A673 (cell line): ENCODE measurements at regions not wholly inside any gene's neighbourhood (a gene's known extent, or its start where the extent isn't known, plus 50 kb on each side); places are given as distances from the start of the nearest gene placed in this dataset.

Experiments
- BruUV-seq: library from RNA; stranded (reverse); fragments of 400-500 nt; replicated peaks from 2 replicates; lab custom pipeline; 2021; lab: Mats Ljungman, UMichigan
- CTCF ChIA-PET: fragments of 300-600 bp; sonication (Branson Sonifier 250); formaldehyde crosslinking; loops from one replicate; lab custom pipeline; 2022; ENCODE audit warnings: antibody characterized with exemption; lab: Charles Lee
- POLR2A ChIA-PET: fragments of 300-600 bp; sonication (Branson Sonifier 250); formaldehyde crosslinking; loops from one replicate; lab custom pipeline; 2022; ENCODE audit warnings: antibody characterized with exemption; ENCODE audit not compliant: low non-redundant PET; lab: Charles Lee
- DNase-seq: peaks from one replicate; pipeline ENCODE4 v3.0.0-alpha.2; 2015; ENCODE audit warnings: low spot score
- H3K27ac ChIP-seq: fragments of 200-600 bp; sonication (generic); 2 replicates; pipeline ENCODE4 v1.5.1; 2016; ENCODE audit warnings: mixed run types, low read depth, mild to moderate bottlenecking, mixed read lengths, antibody characterized with exemption, low read length; ENCODE audit not compliant: poor library complexity, severe bottlenecking
- H3K27me3 ChIP-seq: fragments of 200-600 bp; sonication (generic); replicated peaks from 2 replicates; pipeline ENCODE4 v1.6.1; 2017; ENCODE audit warnings: mixed run types, low read depth, mild to moderate bottlenecking, mixed read lengths, antibody characterized with exemption, low read length; ENCODE audit not compliant: insufficient read depth, poor library complexity
- H3K36me3 ChIP-seq: fragments of 200-600 bp; sonication (generic); 2 replicates; pipeline ENCODE4 v1.6.1; 2016; ENCODE audit warnings: mixed run types, mild to moderate bottlenecking, mixed read lengths, antibody characterized with exemption, low read length; ENCODE audit not compliant: insufficient read depth, poor library complexity, severe bottlenecking
- H3K4me1 ChIP-seq: fragments of 200-600 bp; sonication (generic); 2 replicates; pipeline ENCODE4 v1.6.1; 2017; ENCODE audit warnings: mixed run types, mild to moderate bottlenecking, mixed read lengths, antibody characterized with exemption, low read length; ENCODE audit not compliant: insufficient read depth, poor library complexity, severe bottlenecking
- H3K4me3 ChIP-seq: fragments of 200-600 bp; sonication (generic); 2 replicates; pipeline ENCODE4 v1.5.1; 2016; ENCODE audit warnings: low read depth, mixed run types, mild to moderate bottlenecking, mixed read lengths, low read length; ENCODE audit not compliant: poor library complexity, severe bottlenecking
- H3K9me3 ChIP-seq: fragments of 200-600 bp; sonication (generic); 2 replicates; pipeline ENCODE4 v1.6.1; 2016; ENCODE audit warnings: mixed run types, low read depth, mild to moderate bottlenecking, mixed read lengths, antibody characterized with exemption, low read length; ENCODE audit not compliant: poor library complexity, severe bottlenecking
- EZH2 ChIP-seq: fragments of 200-600 bp; sonication (generic); IDR thresholded peaks from 2 replicates; pipeline ENCODE4 v1.6.1; 2017; ENCODE audit warnings: borderline replicate concordance, low read depth, mild to moderate bottlenecking, mixed read lengths, antibody characterized with exemption, low read length; ENCODE audit not compliant: poor library complexity, severe bottlenecking
- intact Hi-C: fragments of 100-400 bp; cut with micrococcal nuclease; formaldehyde crosslinking; loops from one replicate; pipeline ENCODE4 v1.10.0; 2022; ENCODE audit not compliant: unreplicated experiment
- TF ChIP-seq, protein P1 (sequence below): fragments of 300-800, 200-600 bp; sonication (generic); conservative IDR thresholded peaks from 2 replicates; pipeline ENCODE4 v1.5.1; 2017; ENCODE audit warnings: low read depth, mild to moderate bottlenecking, antibody characterized with exemption, low read length, moderate library complexity, mixed read lengths

DNA sequence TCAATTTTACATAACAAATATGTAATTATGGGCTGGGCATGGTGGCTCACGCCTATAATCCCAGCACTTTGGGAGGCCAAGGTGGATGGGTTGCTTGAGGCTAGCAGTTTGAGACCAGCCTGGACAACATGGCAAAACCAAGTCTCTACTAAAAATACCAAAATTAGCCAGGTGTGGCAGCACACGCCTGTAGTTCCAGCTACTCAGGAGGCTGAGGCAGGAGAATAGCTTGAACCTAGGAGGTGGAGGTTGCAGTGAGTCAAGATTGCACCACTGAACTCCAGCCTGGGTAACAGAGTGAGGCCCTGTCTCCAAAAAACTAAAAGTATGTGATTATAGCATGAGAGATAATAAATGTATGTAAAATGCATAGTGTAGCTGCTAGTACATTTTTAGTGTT, 229.0 kb downstream of the PPARGC1A start:
- CTCF ChIA-PET, result no interaction called here
- no TSS peak for BruUV-seq

DNA sequence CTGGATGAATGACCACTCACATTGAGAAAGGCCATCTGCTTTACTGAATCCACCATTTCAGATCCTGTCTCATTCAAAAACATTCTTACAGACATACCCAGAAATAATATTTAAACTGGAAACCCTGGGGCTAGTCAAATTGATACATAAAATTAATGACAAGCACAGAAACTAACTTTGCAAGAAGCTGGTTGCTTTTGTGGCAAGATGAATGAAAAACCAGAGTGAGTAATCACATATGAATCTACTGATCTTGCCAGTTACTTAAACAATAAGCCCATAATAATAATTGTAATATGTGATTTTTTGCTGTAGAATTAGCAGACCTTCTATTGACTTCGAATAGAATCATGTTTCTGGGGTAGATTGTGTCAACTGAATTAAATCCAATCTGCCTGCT, 235.1 kb downstream of the PPARGC1A start:
- Histone ChIP-seq H3K36me3 (no peaks in the 10 kb centered on the region), H3K4me1 (no peaks in the 10 kb centered on the region), H3K27ac (no peak overlapping the region), H3K9me3 (no peaks in the 10 kb centered on the region), H3K27me3 (no peaks in the 10 kb centered on the region), H3K4me3 (no peak overlapping the region)
- ChIA-PET POLR2A (no interaction called here), CTCF (no interaction called here)
- TF ChIP-seq EZH2, result no peak
- TF ChIP-seq, protein P1, sequence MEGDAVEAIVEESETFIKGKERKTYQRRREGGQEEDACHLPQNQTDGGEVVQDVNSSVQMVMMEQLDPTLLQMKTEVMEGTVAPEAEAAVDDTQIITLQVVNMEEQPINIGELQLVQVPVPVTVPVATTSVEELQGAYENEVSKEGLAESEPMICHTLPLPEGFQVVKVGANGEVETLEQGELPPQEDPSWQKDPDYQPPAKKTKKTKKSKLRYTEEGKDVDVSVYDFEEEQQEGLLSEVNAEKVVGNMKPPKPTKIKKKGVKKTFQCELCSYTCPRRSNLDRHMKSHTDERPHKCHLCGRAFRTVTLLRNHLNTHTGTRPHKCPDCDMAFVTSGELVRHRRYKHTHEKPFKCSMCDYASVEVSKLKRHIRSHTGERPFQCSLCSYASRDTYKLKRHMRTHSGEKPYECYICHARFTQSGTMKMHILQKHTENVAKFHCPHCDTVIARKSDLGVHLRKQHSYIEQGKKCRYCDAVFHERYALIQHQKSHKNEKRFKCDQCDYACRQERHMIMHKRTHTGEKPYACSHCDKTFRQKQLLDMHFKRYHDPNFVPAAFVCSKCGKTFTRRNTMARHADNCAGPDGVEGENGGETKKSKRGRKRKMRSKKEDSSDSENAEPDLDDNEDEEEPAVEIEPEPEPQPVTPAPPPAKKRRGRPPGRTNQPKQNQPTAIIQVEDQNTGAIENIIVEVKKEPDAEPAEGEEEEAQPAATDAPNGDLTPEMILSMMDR, result no peak
- intact Hi-C loops, result no loop called here
- no peak for DNase-seq
- BruUV-seq, result no TSS peak

More for the DNA sequence above, 229.0 kb downstream of the PPARGC1A start:
- Histone ChIP-seq H3K4me3 (no peak overlapping the region), H3K4me1 (no peaks in the 10 kb centered on the region), H3K27me3 (no peaks in the 10 kb centered on the region), H3K9me3 (peaks cover 20% of the 10 kb centered on the region), H3K27ac (no peak overlapping the region), H3K36me3 (no peaks in the 10 kb centered on the region)
- TF ChIP-seq, protein P1, result no peak
- no peak for TF ChIP-seq EZH2
- intact Hi-C loops, result no loop called here
- no peak for DNase-seq
- POLR2A ChIA-PET, result no interaction called here

DNA sequence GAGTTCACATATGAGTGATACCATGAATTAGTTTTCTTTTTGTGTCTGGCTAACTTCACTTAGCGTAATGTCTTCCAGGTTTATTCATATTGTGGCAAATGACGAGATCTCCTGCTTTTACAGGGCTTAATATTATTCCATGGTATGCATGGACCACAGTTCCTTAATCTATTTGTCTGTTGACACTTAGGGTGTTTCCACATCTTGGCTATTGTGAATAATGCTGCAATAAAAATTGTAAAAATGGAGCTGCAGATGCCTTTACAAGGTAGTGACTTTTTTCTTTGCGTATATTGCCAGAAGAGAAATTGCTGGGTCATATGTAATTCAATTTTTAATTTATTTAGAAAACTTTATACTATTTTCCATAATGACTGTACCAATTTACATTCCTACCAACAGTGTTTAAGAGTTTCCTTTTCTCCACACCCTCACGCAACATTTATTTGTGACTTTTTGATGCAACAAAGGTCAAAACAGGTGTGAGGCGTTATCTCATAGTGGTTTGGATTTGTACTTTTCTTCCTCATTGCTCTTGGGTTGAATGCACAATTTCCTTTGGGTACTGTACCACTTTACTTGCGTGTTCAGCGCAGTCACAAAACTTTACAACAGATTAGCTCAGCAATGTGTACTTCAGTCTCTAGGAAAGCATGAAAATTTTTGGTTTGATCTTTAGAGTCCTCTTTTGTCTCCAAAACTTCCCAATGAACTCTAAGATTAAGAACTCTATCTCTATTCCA, 240.8 kb downstream of the PPARGC1A start:
- ChIA-PET CTCF (no interaction called here), POLR2A (no interaction called here)

More for the DNA sequence above, 240.8 kb downstream of the PPARGC1A start:
- H3K36me3 ChIP-seq, result no peaks in the 10 kb centered on the region
- no peak for DNase-seq
- H3K4me1 ChIP-seq, result no peaks in the 10 kb centered on the region
- no peak overlapping the region for H3K4me3 ChIP-seq
- H3K27ac ChIP-seq, result no peak overlapping the region
- H3K27me3 ChIP-seq, result no peaks in the 10 kb centered on the region
- no peak for TF ChIP-seq EZH2
- TF ChIP-seq, protein P1, result no peak
- intact Hi-C loops, result no loop called here
- peaks cover 10% of the 10 kb centered on the region for H3K9me3 ChIP-seq
- BruUV-seq, result no TSS peak
